T-helper 17 cell (primary cell): ENCODE measurements at regions not wholly inside any gene's neighbourhood (a gene's known extent, or its start where the extent isn't known, plus 50 kb on each side); places are given as distances from the start of the nearest gene placed in this dataset.
"Not testable (repeated sequence)": the region's sequence is repeated elsewhere in the genome, so short reads cannot be mapped to it uniquely, and the experiment has no call there.

ENCODE experiments used
- ATAC-seq: fragments of 150-1000 bp; cut with Tn5 transposase; 2 replicates; pipeline ENCODE4 v1.10.0; 2021; ENCODE audit warnings: mild to moderate bottlenecking, moderate library complexity
- DNase-seq, 3 donors: peaks; one replicate each; pipeline versions ENCODE4 v3.0.0 to v3.0.0-alpha.2; 2020 to 2021
- H3K9me3 ChIP-seq: one replicate; pipeline ENCODE4 v1.7.0; 2013; ENCODE audit warnings: low read length, mild to moderate bottlenecking; ENCODE audit not compliant: control insufficient read depth, poor library complexity, severe bottlenecking
- H3K27ac Mint-ChIP-seq: one replicate; pipeline ENCODE4 v1.8.0; 2022; ENCODE audit warnings: mild to moderate bottlenecking, moderate library complexity, mixed read lengths
- H3K27me3 Mint-ChIP-seq: one replicate; pipeline ENCODE4 v1.8.0; 2022; ENCODE audit warnings: mixed read lengths
- H3K36me3 Mint-ChIP-seq: one replicate; pipeline ENCODE4 v1.8.0; 2022; ENCODE audit warnings: low read depth, mixed read lengths
- H3K4me1 Mint-ChIP-seq: one replicate; pipeline ENCODE4 v1.8.0; 2022; ENCODE audit warnings: mild to moderate bottlenecking, mixed read lengths
- H3K4me3 Mint-ChIP-seq: one replicate; pipeline ENCODE4 v1.8.0; 2022; ENCODE audit warnings: mild to moderate bottlenecking, moderate library complexity, mixed read lengths

GRCh38 chr12:67035121-67035520 is 234.0 kb upstream of the CAND1 start:
- no peak for DNase-seq
- Mint-ChIP-seq H3K27me3 (no peaks in the 10 kb centered on the region), H3K36me3 (peaks cover 2% of the 10 kb centered on the region), H3K4me1 (peaks cover 5% of the 10 kb centered on the region), H3K4me3 (no peak overlapping the region), H3K27ac (no peak overlapping the region)
- no peak for ATAC-seq
- H3K9me3 ChIP-seq: no peaks in the 10 kb centered on the region

- H3K4me1 Mint-ChIP-seq: no peaks in the 10 kb centered on the region
- H3K27ac Mint-ChIP-seq: no peak overlapping the region
- H3K36me3 Mint-ChIP-seq: peaks cover 6% of the 10 kb centered on the region
- H3K4me3 Mint-ChIP-seq: no peak overlapping the region
- ATAC-seq: no peak
- DNase-seq: no peak
- H3K27me3 Mint-ChIP-seq: peaks cover 11% of the 10 kb centered on the region
- H3K9me3 ChIP-seq: no peaks in the 10 kb centered on the region
Measured at GRCh38 chr12:67038486-67038885, 230.7 kb upstream of the CAND1 start.

DNA sequence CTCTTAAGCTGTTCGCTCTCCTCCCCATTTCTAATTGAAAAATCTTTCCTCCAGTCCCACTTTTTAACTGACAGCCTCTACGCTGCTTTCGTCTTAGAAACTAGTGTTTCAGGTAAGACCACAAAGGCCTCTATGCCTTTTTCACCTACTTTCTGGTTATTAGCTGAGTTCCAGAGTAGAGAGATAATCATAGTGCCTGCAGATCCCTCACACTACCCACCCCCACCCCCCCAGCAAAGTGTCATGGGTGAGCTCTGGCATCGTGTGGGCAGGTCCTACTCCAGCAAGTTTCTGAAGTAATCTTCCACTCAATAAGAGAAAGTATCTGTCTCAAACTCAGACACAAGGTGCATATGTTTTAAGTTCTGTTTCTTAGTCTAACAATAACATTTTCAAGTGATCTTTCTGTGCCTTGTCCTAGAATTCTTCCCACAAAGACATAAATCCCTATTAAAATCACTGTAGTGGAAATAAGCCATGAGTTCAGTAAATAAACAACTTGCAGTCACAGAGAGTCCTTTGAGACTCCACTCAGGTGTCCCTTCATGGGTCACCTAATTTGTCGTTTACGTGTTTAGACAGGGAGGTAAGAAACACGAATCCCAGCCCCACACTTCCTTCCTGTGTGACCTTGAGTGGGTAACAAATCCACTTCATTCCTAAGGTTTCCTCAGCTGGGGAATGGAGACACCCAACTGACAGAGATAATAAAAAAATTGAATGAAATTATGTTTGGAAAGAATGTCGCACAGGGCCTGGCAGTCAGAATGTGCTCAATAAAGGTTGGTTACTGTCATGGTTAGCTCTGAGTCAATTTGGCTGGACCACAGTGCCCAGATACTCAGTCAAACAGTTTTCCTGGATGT is 228.9 kb upstream of the CAND1 start:
- Mint-ChIP-seq H3K36me3 (peaks cover 6% of the 10 kb centered on the region), H3K27me3 (peaks cover 18% of the 10 kb centered on the region), H3K27ac (no peak overlapping the region), H3K4me3 (no peak overlapping the region), H3K4me1 (no peaks in the 10 kb centered on the region)
- no peaks in the 10 kb centered on the region for H3K9me3 ChIP-seq
- DNase-seq (no peak), ATAC-seq (no peak)

DNA sequence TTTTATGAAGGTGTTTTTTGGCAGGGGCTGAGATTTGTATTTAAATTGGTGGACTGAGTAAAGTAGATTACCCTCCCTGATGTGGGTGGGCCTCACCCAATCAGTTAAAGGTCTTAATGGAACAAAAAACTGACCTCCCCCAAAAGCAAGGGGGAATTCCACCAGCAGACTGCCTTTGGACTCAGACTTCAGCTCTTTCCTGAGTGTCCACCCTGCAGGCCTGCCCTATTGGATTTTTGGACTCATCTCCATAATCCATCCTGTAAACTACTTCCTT is 228.4 kb upstream of the CAND1 start:
- Mint-ChIP-seq H3K27me3 (peaks cover 22% of the 10 kb centered on the region), H3K36me3 (peaks cover 4% of the 10 kb centered on the region), H3K4me1 (no peaks in the 10 kb centered on the region), H3K27ac (no peak overlapping the region), H3K4me3 (no peak overlapping the region)
- DNase-seq: no peak
- H3K9me3 ChIP-seq: no peaks in the 10 kb centered on the region
- no peak for ATAC-seq

DNA sequence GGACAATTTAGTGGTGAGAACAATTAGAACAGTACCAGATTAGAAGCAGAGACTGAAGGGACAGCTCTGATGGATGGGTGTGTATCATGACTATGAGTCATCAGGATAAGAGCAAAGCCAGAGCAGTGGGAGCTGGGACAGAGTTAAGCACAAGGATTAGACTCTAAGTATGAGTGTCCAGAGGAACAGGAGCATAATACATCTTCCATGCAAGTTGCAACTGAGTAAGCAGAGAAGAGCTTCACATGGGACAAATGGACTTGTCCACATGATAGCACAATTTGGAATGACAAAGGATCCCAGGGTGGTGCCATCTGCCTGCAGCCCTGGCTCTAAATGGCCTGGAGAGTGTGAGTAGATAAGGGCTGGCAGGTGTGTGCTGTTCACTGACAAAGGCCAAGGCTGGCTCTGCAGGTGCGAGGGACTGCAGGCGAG is 226.4 kb upstream of the CAND1 start:
- Mint-ChIP-seq H3K27ac (no peak overlapping the region), H3K4me1 (no peaks in the 10 kb centered on the region), H3K27me3 (peaks cover 23% of the 10 kb centered on the region), H3K4me3 (no peak overlapping the region), H3K36me3 (peaks cover 4% of the 10 kb centered on the region)
- no peaks in the 10 kb centered on the region for H3K9me3 ChIP-seq
- DNase-seq (no peak), ATAC-seq (no peak)

DNA sequence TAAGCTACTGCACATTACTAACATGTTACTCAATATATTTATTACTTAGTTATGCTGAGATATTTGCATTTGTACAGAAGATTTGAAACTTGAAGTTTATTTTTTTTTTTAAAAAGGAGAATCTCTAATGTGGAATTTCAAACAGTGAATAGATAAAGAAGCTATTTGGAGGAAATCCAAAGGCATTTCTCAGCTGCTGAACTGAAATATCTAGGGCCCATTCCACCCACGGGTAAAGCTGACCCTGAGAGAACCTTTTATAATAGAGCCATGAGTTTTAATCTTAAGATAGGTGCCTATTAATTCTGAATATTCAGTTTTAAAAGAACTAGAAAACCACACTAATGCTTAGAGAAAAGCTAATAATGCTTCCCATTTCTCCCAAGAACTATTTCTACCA is 225.4 kb upstream of the CAND1 start:
- H3K27ac Mint-ChIP-seq: no peak overlapping the region
- DNase-seq (no peak), ATAC-seq (no peak)
- peaks cover 23% of the 10 kb centered on the region for H3K27me3 Mint-ChIP-seq
- H3K36me3 Mint-ChIP-seq: peaks cover 4% of the 10 kb centered on the region
- H3K4me1 Mint-ChIP-seq: no peaks in the 10 kb centered on the region
- H3K9me3 ChIP-seq: no peaks in the 10 kb centered on the region
- no peak overlapping the region for H3K4me3 Mint-ChIP-seq

- Mint-ChIP-seq H3K27ac (no peak overlapping the region), H3K27me3 (peaks cover 23% of the 10 kb centered on the region), H3K36me3 (peaks cover 4% of the 10 kb centered on the region), H3K4me1 (no peaks in the 10 kb centered on the region), H3K4me3 (no peak overlapping the region)
- DNase-seq: no peak
- no peak for ATAC-seq
- no peaks in the 10 kb centered on the region for H3K9me3 ChIP-seq
Measured at GRCh38 chr12:67045650-67046049, 223.5 kb upstream of the CAND1 start.

DNA sequence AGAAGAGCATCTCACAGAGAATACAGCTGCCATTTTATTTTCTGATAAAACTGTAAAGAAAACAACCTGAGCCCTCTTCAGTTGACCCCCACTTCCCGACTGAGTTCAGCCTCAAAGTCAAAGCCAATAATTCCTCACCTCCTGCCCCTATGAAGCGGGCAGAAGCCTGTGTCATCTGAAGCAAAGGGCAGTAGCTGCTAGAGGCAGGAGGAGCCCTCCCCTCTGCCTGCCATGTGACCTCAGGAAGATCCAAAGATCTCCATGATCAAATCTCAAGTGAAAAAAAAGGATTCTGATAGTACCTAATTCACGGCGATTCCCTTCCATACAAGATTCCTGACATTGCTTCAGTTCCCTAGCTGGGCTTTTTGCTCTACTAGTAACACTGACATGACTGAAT is 223.1 kb upstream of the CAND1 start:
- H3K4me1 Mint-ChIP-seq: no peaks in the 10 kb centered on the region
- H3K27me3 Mint-ChIP-seq: peaks cover 23% of the 10 kb centered on the region
- ATAC-seq (no peak), DNase-seq (no peak)
- H3K4me3 Mint-ChIP-seq: no peak overlapping the region
- no peaks in the 10 kb centered on the region for H3K9me3 ChIP-seq
- peaks cover 4% of the 10 kb centered on the region for H3K36me3 Mint-ChIP-seq
- no peak overlapping the region for H3K27ac Mint-ChIP-seq

- no peak overlapping the region for H3K4me3 Mint-ChIP-seq
- H3K9me3 ChIP-seq: no peaks in the 10 kb centered on the region
- H3K36me3 Mint-ChIP-seq: peaks cover 2% of the 10 kb centered on the region
- ATAC-seq (no peak), DNase-seq (no peak)
- H3K4me1 Mint-ChIP-seq: no peaks in the 10 kb centered on the region
- H3K27me3 Mint-ChIP-seq: peaks cover 21% of the 10 kb centered on the region
- H3K27ac Mint-ChIP-seq: no peak overlapping the region
Measured at GRCh38 chr12:67047634-67048033, 221.5 kb upstream of the CAND1 start.

- no peak for DNase-seq
- ATAC-seq: no peak
- H3K4me3 Mint-ChIP-seq: no peak overlapping the region
- H3K27ac Mint-ChIP-seq: no peak overlapping the region
- no peaks in the 10 kb centered on the region for H3K4me1 Mint-ChIP-seq
- H3K9me3 ChIP-seq: no peaks in the 10 kb centered on the region
- no peaks in the 10 kb centered on the region for H3K36me3 Mint-ChIP-seq
- H3K27me3 Mint-ChIP-seq: peaks cover 18% of the 10 kb centered on the region
Measured at GRCh38 chr12:67048371-67048770, 220.8 kb upstream of the CAND1 start.

GRCh38 chr12:67049199-67049598 is 220.0 kb upstream of the CAND1 start:
- not testable (repeated sequence) for H3K27ac Mint-ChIP-seq, DNase-seq

GRCh38 chr12:67052981-67053380 is 216.2 kb upstream of the CAND1 start:
- Mint-ChIP-seq H3K27me3 (peaks cover 15% of the 10 kb centered on the region), H3K4me1 (no peaks in the 10 kb centered on the region), H3K27ac (no peak overlapping the region), H3K36me3 (no peaks in the 10 kb centered on the region), H3K4me3 (no peak overlapping the region)
- ATAC-seq (no peak), DNase-seq (no peak)
- no peaks in the 10 kb centered on the region for H3K9me3 ChIP-seq

More at GRCh38 chr12:67049199-67049598, 220.0 kb upstream of the CAND1 start:
- not testable (repeated sequence) for H3K9me3 ChIP-seq, ATAC-seq, H3K4me1 Mint-ChIP-seq, H3K4me3 Mint-ChIP-seq, H3K36me3 Mint-ChIP-seq
- H3K27me3 Mint-ChIP-seq: peaks cover 14% of the 10 kb centered on the region

DNA sequence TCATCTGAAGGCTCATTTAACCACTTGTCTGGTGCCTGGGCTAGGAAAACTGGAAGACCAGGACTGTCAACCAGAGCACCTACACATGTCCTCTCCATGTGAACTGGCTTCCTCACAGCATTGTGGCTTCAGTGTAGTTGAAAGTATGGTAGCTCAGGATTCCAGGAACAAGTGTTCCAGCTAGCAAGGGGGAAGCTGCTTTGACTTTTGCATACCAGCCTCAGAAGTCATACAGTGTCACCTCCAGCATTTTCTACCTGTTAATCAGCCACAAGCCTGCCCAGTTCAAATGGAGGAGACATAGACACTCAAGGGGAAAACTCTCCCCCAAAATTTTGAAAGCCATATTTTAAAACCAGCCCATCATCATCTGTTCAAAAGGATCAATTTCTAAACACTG is 212.8 kb upstream of the CAND1 start:
- ATAC-seq: no peak
- Mint-ChIP-seq H3K27ac (no peak overlapping the region), H3K27me3 (peaks cover 31% of the 10 kb centered on the region), H3K4me3 (no peak overlapping the region), H3K4me1 (no peaks in the 10 kb centered on the region), H3K36me3 (peaks cover 4% of the 10 kb centered on the region)
- no peak for DNase-seq
- H3K9me3 ChIP-seq: no peaks in the 10 kb centered on the region

GRCh38 chr12:67057072-67057471 is 212.1 kb upstream of the CAND1 start:
- H3K9me3 ChIP-seq: no peaks in the 10 kb centered on the region
- H3K27me3 Mint-ChIP-seq: peaks cover 35% of the 10 kb centered on the region
- H3K27ac Mint-ChIP-seq: no peak overlapping the region
- ATAC-seq (no peak), DNase-seq (no peak)
- peaks cover 7% of the 10 kb centered on the region for H3K36me3 Mint-ChIP-seq
- H3K4me3 Mint-ChIP-seq: no peak overlapping the region
- H3K4me1 Mint-ChIP-seq: no peaks in the 10 kb centered on the region
